ENCODE measurements at regions not wholly inside any gene's neighbourhood (a gene's known extent, or its start where the extent isn't known, plus 50 kb on each side); places are given as distances from the start of the nearest gene placed in this dataset.
"Not testable (repeated sequence)": the region's sequence is repeated elsewhere in the genome, so short reads cannot be mapped to it uniquely, and the experiment has no call there.

DNA sequence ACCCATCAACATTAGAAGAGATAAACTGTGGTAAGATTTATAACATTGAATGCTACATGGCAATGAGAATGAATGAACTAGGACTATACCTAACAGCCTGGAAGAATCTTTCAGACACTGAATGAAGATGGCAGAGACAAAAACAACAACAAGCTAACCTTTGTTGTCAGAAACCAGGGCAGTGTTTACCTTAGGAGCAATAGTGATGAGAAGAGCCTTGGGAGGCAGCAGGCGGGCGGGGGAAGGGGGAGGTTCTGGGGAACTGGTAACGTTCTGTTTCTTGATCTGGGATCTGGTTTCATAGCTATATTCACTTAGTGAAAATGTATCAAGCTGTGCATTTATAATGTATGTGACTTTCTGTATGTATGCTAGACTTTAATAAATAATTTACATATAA, 139.0 kb upstream of the TNRC6C start:
- no peak for DNase-seq (ENCODE audit: low read depth in 2 of 2)

DNA sequence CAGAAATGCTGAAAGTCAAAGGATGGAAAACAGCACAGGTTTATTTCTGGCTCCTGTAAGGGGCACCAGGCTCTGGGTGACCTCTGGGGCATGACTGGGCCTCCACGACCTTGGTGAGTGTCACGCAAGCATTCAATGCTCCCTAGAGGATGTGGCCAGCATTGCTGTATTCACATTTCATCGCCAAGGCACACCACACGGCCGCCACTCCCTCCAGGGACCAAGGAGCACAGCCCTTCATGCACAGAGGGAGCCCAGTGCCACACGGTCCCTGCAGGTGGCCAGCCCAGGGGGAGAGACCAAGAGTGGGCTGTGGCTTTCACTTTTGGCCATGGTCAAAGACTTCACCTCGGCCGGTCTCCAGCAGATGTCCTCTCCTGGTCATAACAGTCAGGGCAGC, 137.4 kb upstream of the TNRC6C start:
- no peak for DNase-seq (ENCODE audit: low read depth in 2 of 2)

DNA sequence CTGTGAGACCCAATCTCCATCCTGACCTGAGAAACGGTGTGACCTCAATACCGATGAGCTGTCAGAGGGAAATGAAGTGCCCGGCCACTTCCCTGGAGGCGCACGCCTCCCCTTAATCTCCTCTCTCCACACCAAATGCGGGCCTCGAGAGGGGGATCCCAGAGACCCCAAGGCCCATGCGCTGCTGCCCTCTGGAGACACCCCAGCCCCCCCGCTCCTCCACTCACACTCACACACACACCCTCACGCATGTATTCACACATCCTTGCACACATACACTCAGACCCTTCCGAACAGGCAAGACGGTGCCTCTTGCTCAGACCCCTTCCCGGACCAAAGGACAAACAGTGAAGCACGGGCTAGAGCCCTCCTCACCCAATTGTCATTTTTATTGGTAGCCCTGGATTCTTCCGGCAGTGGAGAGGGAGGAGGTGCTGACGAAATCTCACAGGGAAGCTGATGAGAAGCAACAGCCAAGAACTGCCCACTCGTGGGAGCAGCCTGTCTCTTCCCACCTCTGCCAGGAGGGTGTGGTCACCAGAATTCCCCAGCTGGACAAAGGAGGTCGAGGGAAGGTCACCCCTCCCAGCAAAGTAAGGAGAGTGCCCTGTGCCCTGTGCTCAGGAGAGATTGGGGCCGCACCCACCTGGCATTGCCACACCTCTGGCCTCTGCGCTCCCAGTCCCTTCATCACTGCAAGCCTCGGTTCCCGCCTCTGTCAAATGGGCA, 136.0 kb upstream of the TNRC6C start:
- no peak for DNase-seq (ENCODE audit: low read depth in 2 of 2)

DNA sequence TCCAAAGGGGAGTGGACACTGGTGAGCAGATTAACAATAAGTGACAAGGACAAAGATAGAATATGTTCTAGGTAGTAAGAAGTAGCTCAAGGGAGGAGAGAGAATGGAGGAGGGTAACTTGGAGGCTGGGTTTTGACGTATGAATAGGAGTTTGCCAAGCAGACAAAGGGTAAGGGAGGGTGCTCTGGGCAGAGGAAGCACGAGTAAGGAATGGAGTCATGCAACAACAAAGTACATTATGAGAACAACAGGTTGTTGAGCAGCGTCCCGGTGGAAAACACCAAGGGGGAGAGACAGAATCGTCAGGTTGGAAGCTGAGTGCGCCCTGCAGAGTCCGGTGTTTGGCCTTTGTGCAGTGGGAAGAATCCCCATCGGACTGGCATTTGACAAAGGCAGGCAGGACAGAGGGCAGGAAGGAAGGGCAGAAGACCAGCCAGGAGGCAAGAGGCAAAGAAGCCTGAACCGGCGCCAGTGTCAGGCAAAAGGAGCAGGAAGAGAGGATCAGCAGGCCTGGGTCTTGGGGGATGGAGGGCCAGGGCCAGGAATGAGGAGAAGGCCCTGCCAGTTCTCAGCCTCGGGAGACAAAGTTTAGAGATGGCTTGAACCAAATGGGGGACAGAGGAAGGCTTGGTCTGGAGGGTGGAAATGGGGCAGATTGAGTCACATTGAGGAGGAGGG, 134.3 kb upstream of the TNRC6C start:
- no peak for DNase-seq (ENCODE audit: low read depth in 2 of 2)

DNA sequence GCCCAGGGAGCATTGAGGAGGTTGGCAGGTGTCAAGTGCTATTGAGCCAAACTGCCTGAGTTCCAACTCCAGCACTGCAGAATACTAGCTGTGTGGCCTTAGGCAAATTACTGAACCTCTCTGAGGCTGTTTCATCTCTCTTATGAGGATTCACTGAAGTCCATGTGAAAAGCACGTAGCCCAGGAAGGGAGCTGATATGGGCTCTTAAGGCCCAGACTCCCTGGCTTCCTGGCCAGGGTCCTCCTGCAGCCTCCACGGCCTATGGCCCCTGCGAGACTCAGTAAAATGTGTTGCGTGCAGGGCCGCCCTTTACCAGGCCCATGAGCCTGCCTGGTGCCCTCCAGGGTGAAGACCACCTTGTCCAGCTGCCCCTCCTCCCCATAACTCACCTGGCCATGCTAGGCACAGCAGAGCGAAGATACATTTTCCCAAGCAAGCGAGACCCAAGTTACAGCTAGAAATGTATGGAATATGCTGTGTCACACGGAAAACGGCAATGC, 133.7 kb upstream of the TNRC6C start:
- DNase-seq (ENCODE audit: low read depth in 2 of 2) = no peak

DNA sequence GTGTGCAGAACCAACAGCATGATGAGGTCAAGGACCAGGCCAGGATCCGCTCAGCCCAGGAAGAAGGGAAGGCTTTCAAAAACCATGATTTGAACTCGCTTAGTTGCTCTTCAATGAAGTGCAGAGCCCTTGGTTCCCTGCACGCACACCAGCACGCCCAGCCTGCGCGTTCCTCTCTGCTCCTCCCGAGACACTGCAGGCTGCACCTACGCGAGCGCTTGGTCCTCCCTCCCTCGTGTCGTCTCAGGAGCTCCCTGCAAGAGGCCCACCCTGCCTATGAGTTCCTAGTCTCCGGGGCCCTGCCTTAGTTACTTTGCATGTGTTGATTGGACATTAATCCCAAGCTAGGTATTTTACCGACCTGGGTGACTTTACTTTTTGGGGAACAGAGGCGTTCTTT, 132.9 kb upstream of the TNRC6C start:
- no peak for DNase-seq (ENCODE audit: low read depth in 2 of 2)

DNA sequence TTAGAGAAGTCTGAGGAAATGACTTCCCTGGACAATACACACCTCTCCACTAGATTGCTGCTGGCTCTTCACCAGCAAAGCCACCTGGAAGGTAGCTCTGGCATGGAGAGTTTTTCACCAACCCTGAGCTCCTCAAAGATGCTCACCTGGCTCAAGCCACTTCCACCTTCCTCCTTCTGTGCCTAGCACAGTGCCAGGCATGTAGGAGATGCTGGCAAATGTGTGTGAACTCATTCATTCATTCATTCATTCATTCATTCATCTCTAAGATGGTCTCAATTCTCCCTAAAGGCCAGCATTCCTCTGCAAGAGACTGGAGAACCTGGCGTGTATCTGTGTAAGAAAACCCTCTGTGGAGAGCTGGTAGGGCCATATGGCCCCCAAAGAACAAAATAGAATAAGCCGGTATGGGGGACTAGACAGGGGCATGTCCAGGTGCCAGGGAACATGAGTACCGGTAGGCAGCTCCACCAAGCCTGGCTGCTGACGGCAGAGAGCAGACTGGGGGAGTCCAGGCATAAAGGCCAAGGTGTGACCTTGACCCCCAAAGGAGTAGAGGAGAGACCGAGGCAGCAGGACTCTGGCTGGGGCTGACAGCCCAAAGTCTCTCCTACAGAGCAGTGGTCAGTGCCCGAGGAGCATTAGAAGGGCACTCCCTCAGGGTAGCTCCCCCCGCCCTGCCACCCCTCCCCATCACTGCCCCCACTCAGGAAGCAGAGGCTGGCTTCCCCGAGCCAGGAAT, 132.2 kb upstream of the TNRC6C start:
- no peak for DNase-seq (ENCODE audit: low read depth in 2 of 2)

DNA sequence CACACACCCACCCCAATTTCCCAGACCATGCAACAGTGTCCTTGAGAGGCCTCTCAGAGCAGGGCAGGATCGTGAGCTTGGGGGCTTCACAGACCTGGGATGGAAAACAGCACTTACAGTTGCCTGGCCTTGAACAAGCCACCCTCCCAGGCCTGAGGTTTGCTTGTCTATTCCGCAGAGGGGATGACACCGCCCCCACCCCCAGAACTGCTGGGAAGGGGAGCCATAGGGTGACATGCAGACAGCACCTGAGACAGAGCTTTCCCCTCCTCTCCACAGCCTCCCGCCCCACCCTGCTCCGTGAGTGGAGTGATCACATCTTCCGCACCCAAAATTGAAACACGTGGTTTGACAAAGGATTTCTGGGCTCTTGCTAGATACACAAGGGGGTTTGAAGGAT, 131.5 kb upstream of the TNRC6C start:
- no peak for DNase-seq (ENCODE audit: low read depth in 2 of 2)

DNA sequence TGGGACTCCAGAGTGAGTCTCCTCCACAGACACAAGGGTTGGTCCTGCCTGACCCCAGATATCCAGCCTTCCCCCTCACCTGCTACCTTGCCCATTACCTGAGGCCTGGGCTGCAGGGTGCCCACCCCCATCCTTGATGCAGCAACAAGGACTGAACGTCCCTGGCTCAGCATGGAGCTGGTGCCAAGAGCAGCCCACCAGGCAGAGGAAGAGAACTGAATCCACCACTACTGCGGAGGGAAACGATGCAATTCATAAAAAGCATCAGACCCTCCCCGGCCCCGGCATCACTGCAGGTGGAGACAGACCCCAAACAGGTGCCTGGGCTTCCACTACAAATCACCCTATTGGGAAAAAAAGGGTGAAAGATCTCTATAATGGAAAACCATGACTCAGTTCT, 131.0 kb upstream of the TNRC6C start:
- no peak for DNase-seq (ENCODE audit: low read depth in 2 of 2)

DNA sequence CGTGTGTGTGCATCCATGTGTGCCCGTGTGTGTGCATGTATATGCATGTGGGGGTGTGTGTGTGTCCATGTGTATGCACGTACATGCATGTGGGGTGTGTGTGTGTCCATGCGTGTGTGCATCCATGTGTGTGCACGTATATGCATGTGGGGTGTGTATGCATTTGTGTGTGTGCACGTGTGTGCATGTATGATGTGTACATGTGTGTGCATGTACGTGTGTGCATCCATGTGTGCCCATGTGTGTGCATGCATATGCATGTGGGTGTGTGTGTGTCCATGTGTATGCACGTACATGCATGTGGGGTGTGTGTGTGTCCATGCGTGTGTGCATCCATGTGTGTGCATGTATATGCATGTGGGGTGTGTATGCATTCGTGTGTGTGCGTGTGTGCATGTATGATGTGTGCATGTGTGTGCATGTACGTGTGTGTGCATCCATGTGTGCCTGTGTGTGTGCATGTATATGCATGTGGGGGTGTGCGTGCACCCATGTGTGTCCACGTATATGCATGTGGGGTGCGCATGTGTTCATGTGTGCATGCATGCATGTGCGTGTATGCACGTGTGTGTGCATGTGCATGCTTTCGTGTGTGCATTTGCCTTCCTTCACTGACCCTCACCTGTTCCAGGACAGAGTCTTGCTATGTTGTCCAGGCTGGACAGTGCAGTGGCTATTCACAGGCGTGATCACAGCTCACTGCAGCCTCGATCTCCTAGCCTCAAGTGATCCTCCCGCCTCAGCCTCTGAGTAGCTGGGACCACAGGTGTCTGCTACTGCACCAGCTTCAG, 129.6 kb upstream of the TNRC6C start:
- DNase-seq (ENCODE audit: low read depth in 2 of 2) = no peak

DNA sequence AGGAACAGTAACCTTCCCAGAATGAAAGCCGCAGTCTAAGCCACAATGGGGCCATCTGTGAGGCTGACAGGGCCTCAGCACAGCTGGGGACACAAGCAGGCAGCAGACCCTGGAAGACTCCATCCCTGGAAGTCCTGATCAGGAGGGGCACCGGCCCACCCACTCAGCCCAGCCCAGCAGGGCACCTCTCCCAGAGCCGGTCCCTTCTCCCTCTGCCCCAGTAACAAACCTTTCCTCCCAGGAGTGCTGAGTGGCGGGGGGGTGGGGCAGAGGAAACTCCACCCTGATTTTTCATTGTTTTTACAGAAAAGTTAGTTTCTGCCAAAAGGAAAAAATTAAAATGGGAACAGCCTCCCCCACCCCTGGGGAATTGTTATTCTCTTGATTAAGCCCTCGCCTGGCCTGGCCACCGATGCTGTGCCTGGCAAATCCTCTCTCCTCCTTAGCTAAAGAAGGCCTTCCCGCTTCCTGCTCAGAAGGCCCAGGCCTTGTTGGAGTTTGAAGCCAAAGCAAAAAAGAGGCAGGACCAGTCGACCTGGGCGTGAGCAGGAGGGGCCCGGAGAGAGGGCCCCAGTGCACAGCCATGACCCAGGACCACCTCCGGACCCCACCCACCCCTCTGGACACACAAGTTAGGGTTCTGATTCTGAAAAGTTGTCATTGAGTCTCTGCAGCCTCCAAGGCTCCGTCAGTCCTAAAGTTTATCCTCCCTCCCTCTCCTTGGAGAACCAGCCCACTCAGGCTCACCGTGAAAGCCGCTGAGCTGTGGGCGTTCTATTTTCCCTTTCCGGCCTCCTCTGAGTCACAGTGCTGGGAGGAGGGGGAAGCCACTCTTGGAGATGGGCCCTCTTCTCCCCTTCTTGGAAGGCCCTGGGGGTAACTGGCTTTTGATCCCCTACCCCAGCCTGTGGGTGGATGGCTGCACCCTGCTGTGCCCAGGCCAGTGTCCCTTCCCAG, 128.4 kb upstream of the TNRC6C start:
- DNase-seq (ENCODE audit: low read depth in 2 of 2) = no peak

DNA sequence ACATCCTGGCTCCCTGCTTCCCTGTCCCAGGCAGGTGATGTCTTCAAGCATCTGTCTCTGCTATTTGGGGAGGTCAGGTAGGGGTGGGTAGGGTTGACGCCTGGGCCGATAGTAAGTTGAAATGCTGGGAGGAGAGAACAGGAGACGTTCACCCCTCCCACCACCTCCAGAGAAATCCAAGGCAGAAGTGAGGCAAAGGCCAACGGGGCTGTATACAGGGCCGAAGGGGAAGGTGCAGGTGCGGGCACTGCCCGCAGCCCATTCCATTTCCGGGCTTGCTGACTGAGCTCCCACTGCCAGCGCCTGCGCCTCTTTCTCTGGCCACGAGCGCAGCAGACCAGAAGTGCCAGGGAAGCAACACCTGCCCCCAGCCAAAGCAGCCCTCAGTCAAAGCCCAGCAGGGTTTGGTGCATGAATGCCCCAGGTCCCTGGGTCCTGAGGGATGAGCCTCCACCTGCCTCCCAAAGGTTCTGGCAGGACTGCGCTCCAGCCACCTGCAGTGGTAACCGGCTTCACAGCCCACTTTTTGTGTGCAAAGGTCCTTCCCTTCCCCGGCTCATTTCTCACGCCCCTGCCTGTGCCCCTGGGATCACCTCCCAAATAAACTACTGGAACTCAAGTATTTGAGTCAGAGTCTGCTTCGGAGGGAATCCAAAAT, 127.6 kb upstream of the TNRC6C start:
- no peak for DNase-seq (ENCODE audit: low read depth in 2 of 2)

DNA sequence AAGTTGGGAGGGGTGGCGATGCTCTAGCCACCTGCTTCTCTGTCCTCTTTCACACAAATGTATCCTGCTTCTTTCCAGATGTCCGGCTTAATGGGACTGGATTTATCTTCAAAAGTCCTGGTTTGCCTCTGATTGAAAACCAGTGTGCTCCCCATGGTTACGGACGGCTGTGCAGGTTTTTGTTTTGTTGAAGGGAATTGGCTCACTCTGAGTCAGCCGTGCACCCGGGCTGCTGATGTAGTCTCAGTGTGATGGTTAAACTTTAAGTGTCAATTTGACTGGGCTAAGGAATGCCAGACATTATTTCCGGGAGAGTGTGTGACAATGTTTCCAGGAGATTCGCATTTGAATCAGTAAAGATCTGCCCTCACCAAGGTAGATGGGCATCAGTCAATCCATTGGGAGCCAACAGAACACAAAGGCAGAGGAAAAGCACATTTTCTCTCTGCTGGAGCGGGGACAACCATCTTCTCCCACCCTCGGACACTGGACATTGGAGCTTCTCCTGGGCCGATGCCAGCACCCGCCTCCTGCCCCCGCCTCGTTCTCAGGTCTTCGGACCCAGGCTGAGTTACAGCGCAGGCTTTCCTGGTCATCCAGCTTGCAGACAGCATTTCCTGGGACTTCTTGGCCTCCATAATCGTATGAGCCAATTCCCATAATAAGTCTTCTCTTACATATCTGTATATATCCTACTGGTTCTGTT, 126.9 kb upstream of the TNRC6C start:
- no peak for DNase-seq (ENCODE audit: low read depth in 2 of 2)

DNA sequence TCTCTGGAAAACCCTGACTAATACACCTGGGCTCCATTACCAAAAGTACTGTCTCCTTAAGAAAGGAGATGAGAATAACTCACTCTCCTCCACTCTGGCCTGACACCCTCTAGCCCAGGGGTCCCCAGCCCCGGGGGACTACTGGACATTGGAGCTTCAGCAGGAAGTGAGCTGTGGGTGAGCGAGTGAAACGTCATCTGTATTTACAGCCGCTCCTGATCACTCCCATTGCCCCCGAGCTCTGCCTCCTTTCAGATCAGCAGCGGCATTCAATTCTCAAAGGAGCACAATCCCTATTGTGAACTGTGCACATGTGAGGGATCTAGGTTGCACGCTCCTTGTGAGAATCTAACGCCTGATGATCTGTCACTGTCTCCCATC, 126.3 kb upstream of the TNRC6C start:
- no peak for DNase-seq (ENCODE audit: low read depth in 2 of 2)

DNA sequence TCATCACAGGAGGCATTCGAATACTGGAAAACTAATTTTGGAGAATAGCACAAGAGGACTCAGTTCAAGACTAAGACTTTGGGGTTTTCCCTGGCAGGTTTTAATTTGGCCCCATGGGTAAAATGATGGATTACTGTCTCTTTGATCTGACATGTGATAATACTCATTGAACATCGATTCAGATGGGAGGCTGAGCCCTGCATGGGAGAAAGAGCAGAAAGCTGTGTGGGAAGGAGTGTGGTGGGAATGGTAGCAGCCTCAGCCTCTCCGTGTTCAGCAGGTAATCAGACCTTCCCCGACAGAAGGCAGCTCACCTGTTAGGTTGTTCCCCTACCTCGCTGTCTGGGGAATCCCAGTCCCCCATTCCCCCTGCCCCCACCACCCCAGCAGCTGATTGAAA, 124.7 kb upstream of the TNRC6C start:
- DNase-seq (ENCODE audit: low read depth in 2 of 2) = no peak

DNA sequence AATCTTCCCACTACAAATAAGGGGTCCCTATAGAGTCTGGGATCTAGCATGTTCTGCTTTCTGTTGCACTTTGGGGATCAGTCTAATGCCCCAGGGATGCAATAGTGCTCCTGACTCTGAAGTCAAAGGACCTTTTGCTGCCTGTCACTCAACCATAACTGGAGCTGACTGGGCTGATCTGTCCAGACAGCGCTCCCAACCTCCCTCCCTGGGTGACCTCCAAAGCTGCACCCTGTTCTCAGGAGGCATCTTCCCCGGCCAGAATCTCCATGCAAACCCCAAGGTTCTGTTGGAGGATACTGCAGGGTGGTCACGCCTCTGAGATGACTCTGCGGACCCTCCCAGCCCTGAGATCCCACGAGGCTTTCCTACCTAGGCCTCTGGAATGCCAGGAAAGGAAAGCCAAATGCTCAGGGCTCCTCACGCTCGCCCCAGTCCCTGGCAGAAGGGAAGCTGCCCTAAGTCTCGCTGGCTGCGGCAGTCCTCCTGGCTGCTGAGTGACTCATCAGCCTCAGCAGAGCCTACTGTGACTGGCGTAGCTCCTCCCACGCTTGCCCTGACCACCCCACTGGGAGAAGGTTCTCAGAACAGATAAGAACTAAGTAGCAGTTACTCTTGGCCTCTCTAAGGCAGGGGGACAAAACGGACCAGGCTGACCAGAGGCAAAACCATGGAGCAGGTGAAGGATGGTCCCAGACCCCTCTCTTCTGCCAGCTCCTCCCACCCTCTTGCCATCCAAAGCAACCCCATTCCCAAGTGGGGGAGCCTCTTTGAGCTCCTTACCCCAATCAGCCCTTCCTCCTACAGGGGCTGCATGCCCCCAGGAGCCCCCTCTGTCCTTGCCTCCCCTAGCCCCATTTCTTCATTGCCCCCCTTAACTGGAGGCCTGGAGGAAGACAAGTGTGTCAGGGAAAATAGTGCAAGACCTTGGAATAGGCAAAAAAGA, 124.1 kb upstream of the TNRC6C start:
- DNase-seq (ENCODE audit: low read depth in 2 of 2) = peak; percentile 41 to 56

DNA sequence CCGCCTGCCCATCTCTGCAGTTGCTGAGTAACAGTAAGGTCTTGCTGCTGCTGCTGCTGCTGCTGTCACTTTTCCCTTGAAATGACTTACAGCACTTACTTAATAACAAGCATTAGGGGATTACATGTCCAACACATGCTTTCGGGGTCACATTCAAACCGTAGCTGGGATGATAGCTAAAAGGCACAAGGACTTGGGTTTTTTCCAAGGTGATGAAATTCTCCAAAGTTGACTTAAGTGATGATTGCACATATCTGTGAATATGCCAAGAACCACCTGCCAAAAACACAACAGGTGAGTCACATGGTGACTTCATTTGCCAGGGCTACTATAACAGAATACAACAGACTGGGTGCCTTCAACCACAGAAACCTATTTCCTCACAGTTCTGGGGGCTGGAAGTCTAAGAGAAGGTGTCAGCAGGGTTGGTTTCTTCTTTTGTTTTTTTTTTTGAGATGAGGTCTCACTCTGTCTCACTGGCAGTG, 121.9 kb upstream of the TNRC6C start:
- no peak for DNase-seq (ENCODE audit: low read depth in 2 of 2)

DNA sequence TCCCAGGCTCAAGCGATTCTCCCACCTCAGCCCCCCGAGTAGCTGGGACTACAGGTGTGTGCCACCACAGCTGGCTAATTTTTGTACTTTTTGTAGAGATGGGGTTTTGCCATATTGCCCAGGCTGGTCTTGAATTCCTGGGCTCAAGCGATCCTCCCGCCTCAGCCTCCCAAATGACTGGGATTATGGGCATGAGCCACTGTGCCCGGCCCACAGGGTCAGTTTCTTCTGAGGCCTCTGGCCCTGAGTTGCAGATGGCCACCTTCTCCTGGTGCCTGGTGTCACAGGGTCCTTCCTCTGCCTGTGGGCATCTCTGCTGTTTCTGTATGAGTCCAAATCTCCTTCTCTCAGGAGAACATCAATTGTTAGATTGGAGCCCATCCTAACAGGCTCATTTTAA, 121.4 kb upstream of the TNRC6C start:
- DNase-seq (ENCODE audit: low read depth in 2 of 2) = not testable (repeated sequence)

All from activated CD4-positive, alpha-beta T cell treated with anti-CD3 and anti-CD28 coated beads for 24 hours (primary cell).